Breast epithelium (tissue), 3 donors: ENCODE measurements at regions not wholly inside any gene's neighbourhood (a gene's known extent, or its start where the extent isn't known, plus 50 kb on each side); places are given as distances from the start of the nearest gene placed in this dataset.

ENCODE experiments used
- POLR2AphosphoS5 ChIP-seq, 3 donors: sonication (generic); formaldehyde crosslinking; IDR thresholded peaks; one replicate each; pipeline ENCODE4 v1.6.1; 2017; ENCODE audit warnings: antibody characterized with exemption in 3 of 3
- TF ChIP-seq, protein P1 (sequence below), 3 donors: fragments of 450-650 bp; IDR thresholded peaks; one replicate each; pipeline ENCODE4 v1.5.1; 2016 to 2017; ENCODE audit warnings: antibody characterized with exemption in 3 of 3, mild to moderate bottlenecking in 3 of 3, moderate library complexity in 3 of 3

DNA sequence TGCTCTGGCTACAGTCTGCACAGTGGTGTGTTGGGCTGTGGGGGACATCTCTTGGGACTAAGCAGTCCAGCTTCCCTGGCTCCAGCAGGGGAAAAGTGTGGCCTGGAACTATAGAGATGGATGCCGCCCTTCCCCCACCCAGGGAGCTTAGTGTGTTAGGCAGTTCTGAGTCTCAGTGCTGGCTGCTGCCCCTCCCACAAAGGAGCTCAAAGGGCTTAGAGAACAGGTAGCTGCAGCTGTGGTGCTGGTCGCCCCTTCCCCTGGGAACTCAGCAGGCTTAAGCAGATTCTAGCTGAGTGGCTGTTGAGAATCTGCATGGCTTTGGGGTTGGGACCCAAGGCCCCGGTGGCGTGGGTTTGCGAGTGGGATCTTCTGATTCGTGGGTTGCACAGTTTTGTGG lies 190.8 kb downstream of the PDCD6IP start:
- TF ChIP-seq, protein P1, sequence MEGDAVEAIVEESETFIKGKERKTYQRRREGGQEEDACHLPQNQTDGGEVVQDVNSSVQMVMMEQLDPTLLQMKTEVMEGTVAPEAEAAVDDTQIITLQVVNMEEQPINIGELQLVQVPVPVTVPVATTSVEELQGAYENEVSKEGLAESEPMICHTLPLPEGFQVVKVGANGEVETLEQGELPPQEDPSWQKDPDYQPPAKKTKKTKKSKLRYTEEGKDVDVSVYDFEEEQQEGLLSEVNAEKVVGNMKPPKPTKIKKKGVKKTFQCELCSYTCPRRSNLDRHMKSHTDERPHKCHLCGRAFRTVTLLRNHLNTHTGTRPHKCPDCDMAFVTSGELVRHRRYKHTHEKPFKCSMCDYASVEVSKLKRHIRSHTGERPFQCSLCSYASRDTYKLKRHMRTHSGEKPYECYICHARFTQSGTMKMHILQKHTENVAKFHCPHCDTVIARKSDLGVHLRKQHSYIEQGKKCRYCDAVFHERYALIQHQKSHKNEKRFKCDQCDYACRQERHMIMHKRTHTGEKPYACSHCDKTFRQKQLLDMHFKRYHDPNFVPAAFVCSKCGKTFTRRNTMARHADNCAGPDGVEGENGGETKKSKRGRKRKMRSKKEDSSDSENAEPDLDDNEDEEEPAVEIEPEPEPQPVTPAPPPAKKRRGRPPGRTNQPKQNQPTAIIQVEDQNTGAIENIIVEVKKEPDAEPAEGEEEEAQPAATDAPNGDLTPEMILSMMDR (IDR thresholded peaks at IDR 0.05): no peak
- no peak for TF ChIP-seq POLR2AphosphoS5 (IDR thresholded peaks at IDR 0.05)
